HG03457 (cell line): ENCODE measurements at regions not wholly inside any gene's neighbourhood (a gene's known extent, or its start where the extent isn't known, plus 50 kb on each side); places are given as distances from the start of the nearest gene placed in this dataset.
"Not testable (repeated sequence)": the region's sequence is repeated elsewhere in the genome, so short reads cannot be mapped to it uniquely, and the experiment has no call there.

Source experiments
- ATAC-seq: cut with Tn5 transposase; IDR thresholded peaks from one replicate; pipeline ENCODE4 v1.9.1; 2021; ENCODE audit warnings: moderate number of reproducible peaks; ENCODE audit not compliant: unreplicated experiment

GRCh38 chr12:124070394-124071074 is 97.5 kb downstream of the ZNF664 start:
- not testable (repeated sequence) for ATAC-seq

GRCh38 chr12:124071075-124071443 is 98.0 kb downstream of the ZNF664 start:
- no peak for ATAC-seq

DNA sequence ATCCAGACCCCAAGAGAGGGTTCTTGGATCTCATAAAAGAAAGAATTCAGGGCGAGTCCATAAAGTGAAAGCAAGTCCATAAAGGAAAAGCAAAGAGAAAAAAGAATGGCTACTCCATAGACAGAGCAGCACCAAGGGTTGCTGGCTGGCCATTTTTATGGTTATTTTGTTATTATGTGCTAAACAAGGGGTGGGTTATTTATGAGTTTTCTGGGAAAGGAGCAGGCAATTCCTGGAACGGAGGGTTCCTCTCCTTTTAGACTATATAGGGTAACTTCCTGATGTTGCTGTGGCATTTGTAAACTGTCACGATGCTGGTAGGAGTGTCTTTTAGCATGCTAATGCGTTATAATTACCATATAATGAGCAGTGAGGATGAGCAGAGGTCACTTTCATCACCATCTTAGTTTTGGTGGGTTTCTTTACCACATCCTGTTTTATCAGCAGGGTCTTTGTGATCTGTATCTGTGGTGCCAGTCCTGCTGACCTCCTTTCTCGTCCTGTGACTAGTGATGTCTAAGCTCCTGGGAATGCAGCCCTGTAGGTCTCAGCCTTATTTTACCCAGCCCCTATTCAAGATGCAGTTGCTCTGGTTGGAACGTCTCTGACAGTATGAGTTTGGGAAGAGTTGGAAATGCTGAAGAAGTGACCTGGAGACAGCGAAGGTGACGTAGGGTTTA is 100.5 kb downstream of the ZNF664 start:
- no peak for ATAC-seq

DNA sequence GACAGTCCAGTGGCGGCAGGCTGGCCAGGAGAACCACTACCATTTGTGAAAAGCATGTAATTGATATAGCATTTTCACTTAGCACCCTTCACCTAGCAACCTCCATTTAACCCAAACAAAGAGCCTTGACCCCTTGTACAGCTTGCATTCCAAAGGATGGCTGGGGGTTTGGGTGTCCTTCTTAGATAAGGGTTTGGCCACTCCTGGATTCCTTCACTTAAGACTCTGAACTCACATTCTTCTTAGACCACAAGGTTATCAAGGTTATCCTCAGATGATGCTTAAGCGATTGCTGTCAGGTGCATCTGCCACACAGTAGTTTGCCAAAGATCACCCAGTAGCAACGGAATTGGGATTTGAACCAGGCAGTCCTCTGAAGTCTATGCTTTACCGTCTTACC is 102.8 kb downstream of the ZNF664 start:
- ATAC-seq: no peak

DNA sequence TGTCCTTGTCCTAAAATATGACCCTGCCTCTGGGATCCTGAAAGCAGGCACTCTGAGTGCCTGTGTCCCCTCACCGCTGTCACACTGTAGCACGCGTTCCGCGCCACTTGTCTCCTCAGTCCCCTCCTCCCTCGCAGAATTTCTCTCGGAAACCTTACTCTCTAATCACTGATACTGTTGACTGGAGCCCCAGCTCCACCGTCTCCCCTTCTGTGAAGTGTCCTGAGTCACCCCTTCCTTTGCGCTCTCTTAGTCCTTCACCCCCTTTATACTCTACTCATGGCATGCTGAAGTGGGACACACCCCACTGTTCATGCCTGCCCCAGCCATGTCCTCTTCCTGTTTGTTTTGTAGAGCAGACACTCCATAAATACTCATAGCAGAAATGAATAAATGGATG is 104.7 kb downstream of the ZNF664 start:
- ATAC-seq: no peak

- no peak for ATAC-seq
Measured at GRCh38 chr12:124078800-124079199, 105.8 kb downstream of the ZNF664 start.

DNA sequence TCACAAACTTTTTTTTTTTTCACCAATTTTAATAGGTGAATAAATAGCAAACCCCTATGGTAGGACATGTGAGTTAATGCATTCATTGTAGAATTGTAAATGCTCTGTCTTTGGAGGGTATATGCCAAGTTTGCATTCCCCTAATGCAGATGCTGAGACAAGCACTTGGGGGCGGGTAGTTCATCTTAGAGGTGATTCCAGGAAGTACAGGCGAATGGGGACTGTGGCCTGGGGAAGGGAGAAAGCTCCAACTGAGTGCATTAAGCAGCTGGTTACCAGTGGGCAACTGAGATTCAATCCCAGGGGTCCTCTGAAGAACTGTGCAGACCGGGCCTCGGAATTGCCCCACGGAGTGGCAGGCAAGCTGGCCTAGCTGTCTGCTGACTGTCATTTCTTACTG is 107.6 kb downstream of the ZNF664 start:
- ATAC-seq: no peak

DNA sequence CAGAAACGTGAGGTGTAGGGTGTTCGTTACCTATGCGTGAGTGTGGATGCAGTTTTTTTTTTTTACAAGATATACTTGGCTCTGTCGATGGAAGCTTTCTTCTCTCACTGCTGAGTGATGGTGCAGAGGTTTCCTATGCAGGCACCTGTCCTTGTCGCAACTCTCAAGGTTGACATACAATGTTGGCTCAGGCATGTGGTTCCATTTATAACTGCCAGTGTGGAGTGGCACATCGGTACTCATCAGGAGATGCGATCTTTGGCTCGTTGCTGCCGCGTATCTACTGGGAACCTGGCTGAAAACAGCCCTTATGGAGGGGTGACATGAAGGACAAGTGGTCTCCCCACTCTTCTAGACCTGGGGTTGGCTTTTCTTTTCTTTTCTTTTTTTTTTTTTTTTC is 109.0 kb downstream of the ZNF664 start:
- ATAC-seq: no peak

- no peak for ATAC-seq
Measured at GRCh38 chr12:124082687-124083086, 109.7 kb downstream of the ZNF664 start.

- no peak for ATAC-seq
Measured at GRCh38 chr12:124083708-124084107, 110.7 kb downstream of the ZNF664 start.

GRCh38 chr12:124085419-124086296 is 112.6 kb downstream of the ZNF664 start:
- ATAC-seq: no peak

DNA sequence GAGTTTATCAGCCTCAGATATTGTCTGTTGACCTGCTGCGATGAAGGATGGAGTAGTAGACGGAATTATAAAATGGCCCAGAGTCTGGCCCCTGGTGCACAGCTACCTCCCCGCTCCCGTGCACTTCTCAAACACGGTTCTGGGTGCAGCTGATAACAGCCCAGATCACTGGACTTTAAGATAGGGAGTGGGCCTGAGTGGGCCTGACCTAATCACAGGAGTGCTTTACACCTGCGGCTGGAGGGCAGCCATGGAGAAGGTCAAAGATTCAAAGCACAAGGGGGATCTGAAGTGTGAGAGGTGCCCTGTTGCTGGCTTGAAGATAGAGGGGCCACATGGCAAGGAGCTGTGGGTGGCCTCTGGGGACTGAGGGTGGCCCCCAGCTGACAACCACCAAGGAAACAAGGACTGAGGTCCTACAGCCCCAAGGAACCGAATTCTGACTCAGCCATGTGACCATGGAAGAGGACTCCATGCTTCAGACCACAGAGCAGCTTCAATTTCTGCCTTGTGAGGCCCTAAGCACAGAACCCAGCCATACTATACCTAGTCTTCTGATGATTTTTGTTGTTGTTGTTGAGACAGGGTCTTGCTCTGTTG is 113.4 kb downstream of the ZNF664 start:
- ATAC-seq: no peak

- no peak for ATAC-seq
Measured at GRCh38 chr12:124087266-124088051, 114.4 kb downstream of the ZNF664 start.

GRCh38 chr12:124088217-124088907 is 115.3 kb downstream of the ZNF664 start:
- ATAC-seq: no peak

GRCh38 chr12:124089181-124089914 is 116.3 kb downstream of the ZNF664 start:
- ATAC-seq: not testable (repeated sequence)

DNA sequence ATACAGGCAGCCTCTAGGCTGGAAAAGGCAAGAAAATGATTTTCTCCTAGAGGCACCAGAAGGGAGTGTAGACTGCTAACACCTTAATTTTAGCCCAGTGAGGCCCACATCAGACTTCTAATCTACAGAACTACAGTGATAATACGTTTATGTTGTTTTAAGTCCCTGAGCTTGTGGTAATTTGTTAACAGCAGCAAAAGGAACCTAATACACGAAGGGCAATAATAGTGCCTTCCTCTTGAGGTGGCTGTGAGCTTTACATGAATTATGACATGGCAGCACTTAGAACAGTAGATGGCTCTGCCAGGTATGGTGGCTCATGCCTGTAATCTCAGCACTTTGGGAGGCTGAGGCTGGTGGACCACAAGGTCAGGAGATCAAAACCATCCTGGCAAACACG is 118.8 kb downstream of the ZNF664 start:
- no peak for ATAC-seq

- ATAC-seq: not testable (repeated sequence)
Measured at GRCh38 chr12:124092532-124092931, 119.5 kb downstream of the ZNF664 start.

DNA sequence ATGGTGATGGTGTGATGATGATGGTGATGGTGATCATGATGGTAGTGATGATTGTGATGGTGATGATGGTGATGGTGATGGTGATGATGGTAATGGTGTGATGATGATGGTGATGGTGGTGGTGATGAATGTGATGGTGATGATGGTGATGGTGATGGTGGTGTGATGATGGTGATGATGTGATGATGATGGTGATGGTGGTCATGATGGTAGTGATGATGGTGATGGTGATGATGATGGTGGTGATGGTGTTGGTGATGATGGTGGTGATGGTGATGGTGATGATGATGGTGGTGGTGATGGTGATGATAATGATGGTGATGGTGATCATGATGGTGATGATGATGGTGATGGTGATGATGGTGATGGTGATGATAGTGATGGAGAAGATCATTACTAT is 120.3 kb downstream of the ZNF664 start:
- no peak for ATAC-seq

- ATAC-seq: no peak
Measured at GRCh38 chr12:124094188-124094587, 121.2 kb downstream of the ZNF664 start.
